ENCODE measurements at regions not wholly inside any gene's neighbourhood (a gene's known extent, or its start where the extent isn't known, plus 50 kb on each side); places are given as distances from the start of the nearest gene placed in this dataset.

GRCh38 chr4:147096667-147097604 is 151.3 kb upstream of the TTC29 start:
- no peak for TF ChIP-seq POLR2A (IDR thresholded peaks at IDR 0.05)
- TF ChIP-seq CTCF (IDR thresholded peaks at IDR 0.05 in 8 of 11, conservative IDR thresholded peaks at IDR 0.05 in 3 of 11): peak; percentile 31 to 81 (median 67)
